Loucy (cell line): ENCODE measurements at regions not wholly inside any gene's neighbourhood (a gene's known extent, or its start where the extent isn't known, plus 50 kb on each side); places are given as distances from the start of the nearest gene placed in this dataset.

ENCODE experiments used
- H2AFZ ChIP-seq: fragments of 200-600 bp; sonication (generic); 2 replicates; pipeline ENCODE4 v1.6.0; 2016; ENCODE audit warnings: antibody characterized with exemption, mild to moderate bottlenecking, low read length, moderate library complexity
- H3F3A ChIP-seq: fragments of 200-600 bp; 2 replicates; pipeline ENCODE4 v1.6.0; 2016; ENCODE audit warnings: antibody characterized with exemption, low read depth, mild to moderate bottlenecking
- H3K27me3 ChIP-seq: fragments of 200-600 bp; sonication (generic); 2 replicates; pipeline ENCODE4 v1.6.1; 2014; ENCODE audit warnings: low read length, mild to moderate bottlenecking; ENCODE audit not compliant: insufficient read depth, poor library complexity, severe bottlenecking
- H3K36me3 ChIP-seq: fragments of 200-600 bp; sonication (generic); 2 replicates; pipeline ENCODE4 v1.6.1; 2016; ENCODE audit warnings: low read length; ENCODE audit not compliant: insufficient read depth
- H3K4me1 ChIP-seq: fragments of 200-600 bp; sonication (generic); 2 replicates; pipeline ENCODE4 v1.5.1; 2014; ENCODE audit warnings: low read length, mild to moderate bottlenecking; ENCODE audit not compliant: insufficient read depth, poor library complexity, severe bottlenecking
- H3K4me2 ChIP-seq: fragments of 200-600 bp; sonication (generic); 2 replicates; pipeline ENCODE4 v1.6.0; 2014; ENCODE audit warnings: antibody characterized with exemption, low read length, low read depth, mild to moderate bottlenecking; ENCODE audit not compliant: poor library complexity, severe bottlenecking
- H3K4me3 ChIP-seq: fragments of 200-600 bp; sonication (generic); 2 replicates; pipeline ENCODE4 v1.5.1; 2014; ENCODE audit warnings: low read length, mild to moderate bottlenecking, mixed read lengths; ENCODE audit not compliant: poor library complexity, severe bottlenecking
- H3K79me2 ChIP-seq: fragments of 200-600 bp; sonication (generic); 2 replicates; pipeline ENCODE4 v1.6.1; 2014; ENCODE audit warnings: low read length; ENCODE audit not compliant: insufficient read depth
- H3K9ac ChIP-seq: fragments of 200-600 bp; sonication (generic); 2 replicates; pipeline ENCODE4 v1.6.0; 2014; ENCODE audit warnings: mild to moderate bottlenecking, low read depth, low read length, moderate library complexity; ENCODE audit not compliant: poor library complexity, severe bottlenecking
- H3K9me2 ChIP-seq: fragments of 200-600 bp; sonication (generic); replicated peaks from 2 replicates; pipeline ENCODE4 v1.6.1; 2016; ENCODE audit warnings: low read depth, low read length, mixed read lengths
- H3K9me3 ChIP-seq: fragments of 200-600 bp; sonication (generic); 2 replicates; pipeline ENCODE4 v1.6.1; 2014; ENCODE audit warnings: mild to moderate bottlenecking, antibody characterized with exemption, low read length, low read depth; ENCODE audit not compliant: insufficient read depth
- H4K20me1 ChIP-seq: fragments of 200-600 bp; sonication (generic); 2 replicates; pipeline ENCODE4 v1.6.0; 2014; ENCODE audit warnings: antibody characterized with exemption, low read length, mild to moderate bottlenecking; ENCODE audit not compliant: insufficient read depth, poor library complexity, severe bottlenecking
- EZH2phosphoT487 ChIP-seq: fragments of 200-600 bp; IDR thresholded peaks from 2 replicates; pipeline ENCODE4 v1.6.1; 2018; ENCODE audit warnings: antibody characterized with exemption, mild to moderate bottlenecking, moderate library complexity, borderline replicate concordance
- TF ChIP-seq, protein P1 (sequence below): fragments of 200-600 bp; sonication (generic); conservative IDR thresholded peaks from 2 replicates; pipeline ENCODE4 v1.5.1; 2014; ENCODE audit warnings: mild to moderate bottlenecking, antibody characterized with exemption, low read length

DNA sequence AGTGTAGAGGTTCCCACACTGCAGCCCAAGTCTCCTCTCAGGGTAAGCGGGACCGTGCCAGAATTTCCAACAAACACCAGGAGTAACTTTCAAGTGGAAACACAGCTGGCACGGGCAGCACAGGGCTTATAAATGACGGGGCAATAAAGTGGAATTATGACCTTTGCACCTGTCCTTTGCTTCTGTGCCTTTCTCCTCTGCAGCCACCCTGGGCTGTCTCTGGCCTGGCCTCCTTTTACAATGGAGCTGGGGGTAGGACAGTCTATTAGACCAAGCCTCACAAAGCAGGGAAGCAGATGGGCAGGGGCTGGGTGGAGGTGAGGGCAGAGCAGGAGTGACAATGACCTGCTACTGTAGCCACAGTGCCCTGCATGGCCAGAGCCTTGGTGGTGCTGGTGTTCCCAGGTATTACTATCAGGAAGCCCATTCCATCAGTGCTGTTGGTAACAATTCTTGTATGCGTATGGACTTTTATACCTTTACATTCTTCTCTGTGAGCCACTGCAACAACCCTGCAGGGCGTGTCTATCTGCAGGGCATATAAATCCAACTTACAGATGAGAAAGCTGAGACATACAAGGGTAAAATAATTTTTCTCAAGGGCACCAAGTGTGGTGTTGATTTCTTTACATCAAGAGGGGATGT lies 387.8 kb downstream of the CTTN start:
- no peak overlapping the region for H3K4me2 ChIP-seq
- H4K20me1 ChIP-seq, result no peaks in the 10 kb centered on the region
- no peaks in the 10 kb centered on the region for H3K9me2 ChIP-seq
- no peaks in the 10 kb centered on the region for H3F3A ChIP-seq
- no peaks in the 10 kb centered on the region for H3K36me3 ChIP-seq
- H3K4me3 ChIP-seq, result no peak overlapping the region
- H3K9me3 ChIP-seq, result peaks cover 20% of the 10 kb centered on the region; the same call in 1 of the 2 replicates
- no peaks in the 10 kb centered on the region for H3K79me2 ChIP-seq
- no peaks in the 10 kb centered on the region for H3K27me3 ChIP-seq
- H3K9ac ChIP-seq, result no peak overlapping the region
- H3K4me1 ChIP-seq, result no peaks in the 10 kb centered on the region
- TF ChIP-seq, protein P1, sequence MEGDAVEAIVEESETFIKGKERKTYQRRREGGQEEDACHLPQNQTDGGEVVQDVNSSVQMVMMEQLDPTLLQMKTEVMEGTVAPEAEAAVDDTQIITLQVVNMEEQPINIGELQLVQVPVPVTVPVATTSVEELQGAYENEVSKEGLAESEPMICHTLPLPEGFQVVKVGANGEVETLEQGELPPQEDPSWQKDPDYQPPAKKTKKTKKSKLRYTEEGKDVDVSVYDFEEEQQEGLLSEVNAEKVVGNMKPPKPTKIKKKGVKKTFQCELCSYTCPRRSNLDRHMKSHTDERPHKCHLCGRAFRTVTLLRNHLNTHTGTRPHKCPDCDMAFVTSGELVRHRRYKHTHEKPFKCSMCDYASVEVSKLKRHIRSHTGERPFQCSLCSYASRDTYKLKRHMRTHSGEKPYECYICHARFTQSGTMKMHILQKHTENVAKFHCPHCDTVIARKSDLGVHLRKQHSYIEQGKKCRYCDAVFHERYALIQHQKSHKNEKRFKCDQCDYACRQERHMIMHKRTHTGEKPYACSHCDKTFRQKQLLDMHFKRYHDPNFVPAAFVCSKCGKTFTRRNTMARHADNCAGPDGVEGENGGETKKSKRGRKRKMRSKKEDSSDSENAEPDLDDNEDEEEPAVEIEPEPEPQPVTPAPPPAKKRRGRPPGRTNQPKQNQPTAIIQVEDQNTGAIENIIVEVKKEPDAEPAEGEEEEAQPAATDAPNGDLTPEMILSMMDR, result no peak
- H2AFZ ChIP-seq, result no peak overlapping the region

DNA sequence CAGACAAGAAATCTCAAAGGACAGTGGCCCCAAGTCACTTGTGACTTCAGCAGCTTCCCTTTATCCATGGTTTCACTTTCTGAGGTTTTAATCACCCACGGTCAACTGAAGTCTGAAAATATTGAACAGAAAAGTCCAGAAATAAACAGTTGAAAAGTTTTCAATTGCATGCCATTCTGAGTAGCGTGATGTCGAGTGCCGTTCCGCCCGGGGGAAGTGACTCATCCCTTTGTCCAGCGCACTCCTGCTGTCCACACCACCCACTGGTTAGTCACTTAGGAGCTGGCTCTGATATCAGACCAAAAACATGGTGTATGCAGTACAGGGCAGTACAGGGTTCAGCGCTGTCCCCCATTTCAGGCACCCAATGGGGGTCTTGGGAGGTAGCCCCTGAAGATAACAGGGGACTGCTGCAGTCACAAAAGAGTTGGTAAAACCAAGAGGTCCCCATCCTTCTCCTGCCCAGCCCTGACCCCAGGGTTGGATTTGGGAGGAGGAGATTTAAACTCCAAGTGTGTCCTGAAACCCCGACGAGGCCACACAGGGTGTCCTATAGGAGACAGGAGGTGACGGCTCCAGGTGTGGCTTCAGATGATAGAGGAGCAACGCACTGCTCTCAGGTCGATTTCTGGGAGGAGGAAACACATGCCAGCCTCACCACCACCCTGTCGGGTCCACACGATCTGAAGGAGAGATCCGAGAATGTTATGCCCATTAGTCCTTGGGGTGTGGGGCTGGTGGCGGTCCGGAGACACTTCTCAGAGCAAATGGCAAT lies 390.1 kb downstream of the CTTN start:
- no peak overlapping the region for H3K4me2 ChIP-seq
- no peaks in the 10 kb centered on the region for H3F3A ChIP-seq
- H3K4me1 ChIP-seq, result no peaks in the 10 kb centered on the region
- H3K4me3 ChIP-seq, result no peak overlapping the region
- no peaks in the 10 kb centered on the region for H3K27me3 ChIP-seq
- no peak overlapping the region for H3K9ac ChIP-seq
- no peaks in the 10 kb centered on the region for H3K36me3 ChIP-seq
- no peaks in the 10 kb centered on the region for H3K79me2 ChIP-seq
- TF ChIP-seq, protein P1, result no peak
- no peak for TF ChIP-seq EZH2phosphoT487
- no peak overlapping the region for H2AFZ ChIP-seq
- H4K20me1 ChIP-seq, result no peaks in the 10 kb centered on the region
- peaks cover 32% of the 10 kb centered on the region for H3K9me3 ChIP-seq
- H3K9me2 ChIP-seq, result no peaks in the 10 kb centered on the region

DNA sequence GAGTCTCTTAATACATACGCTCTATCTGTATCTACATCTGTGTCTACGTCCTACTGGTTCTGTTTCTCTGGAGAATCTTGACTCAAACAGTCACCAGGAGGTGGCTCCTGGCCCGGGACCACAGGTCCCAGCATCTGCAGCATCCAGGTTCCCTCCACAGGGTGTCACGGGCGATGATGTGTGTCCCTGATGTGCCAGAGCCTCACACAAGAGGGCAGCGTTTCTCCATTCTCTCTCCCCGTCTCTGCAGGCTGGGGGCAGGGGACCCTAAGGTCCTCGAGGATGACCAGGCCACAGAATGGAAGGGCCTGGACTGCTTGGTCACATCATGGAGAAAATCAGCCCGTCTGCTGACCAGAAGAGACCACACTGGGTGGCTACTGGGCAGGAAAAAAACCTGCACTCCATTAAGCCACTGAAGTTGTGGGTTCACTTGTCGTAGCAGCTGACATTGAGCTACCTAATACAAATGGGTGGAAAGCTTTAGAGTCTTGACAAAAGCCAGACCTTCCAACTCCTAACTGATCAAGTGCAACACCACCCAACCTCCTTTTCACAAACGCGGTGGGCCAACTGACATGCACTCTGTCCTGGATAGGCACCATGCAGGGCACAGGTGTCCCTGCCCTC lies 392.5 kb downstream of the CTTN start:
- no peak overlapping the region for H3K4me2 ChIP-seq
- H4K20me1 ChIP-seq, result no peaks in the 10 kb centered on the region
- H3K9me3 ChIP-seq, result peaks cover 30% of the 10 kb centered on the region
- no peaks in the 10 kb centered on the region for H3K27me3 ChIP-seq
- H3K9ac ChIP-seq, result no peak overlapping the region
- H2AFZ ChIP-seq, result no peak overlapping the region
- TF ChIP-seq EZH2phosphoT487, result no peak
- TF ChIP-seq, protein P1, result no peak
- no peaks in the 10 kb centered on the region for H3K36me3 ChIP-seq
- no peak overlapping the region for H3K4me3 ChIP-seq
- no peaks in the 10 kb centered on the region for H3K9me2 ChIP-seq
- H3F3A ChIP-seq, result no peaks in the 10 kb centered on the region
- H3K79me2 ChIP-seq, result no peaks in the 10 kb centered on the region
- H3K4me1 ChIP-seq, result no peaks in the 10 kb centered on the region
